Breast epithelium (tissue), 3 donors: ENCODE measurements at regions not wholly inside any gene's neighbourhood (a gene's known extent, or its start where the extent isn't known, plus 50 kb on each side); places are given as distances from the start of the nearest gene placed in this dataset.

Experiments
- CTCF ChIP-seq, 3 donors: fragments of 450-650 bp; IDR thresholded peaks; one replicate each; pipeline ENCODE4 v1.5.1; 2016 to 2017; ENCODE audit warnings: antibody characterized with exemption in 3 of 3, mild to moderate bottlenecking in 3 of 3, moderate library complexity in 3 of 3
- POLR2A ChIP-seq: fragments of 450-650 bp; IDR thresholded peaks from one replicate; pipeline ENCODE4 v1.6.1; 2016; ENCODE audit warnings: antibody characterized with exemption, mild to moderate bottlenecking, moderate library complexity

GRCh38 chr18:76640438-76640837 lies 145.4 kb upstream of the ZNF516 start:
- TF ChIP-seq POLR2A = no peak
- no peak for TF ChIP-seq CTCF (IDR thresholded peaks at IDR 0.05)
